ENCODE measurements at regions not wholly inside any gene's neighbourhood (a gene's known extent, or its start where the extent isn't known, plus 50 kb on each side); places are given as distances from the start of the nearest gene placed in this dataset.

- no peak overlapping the region for H3K4me3 ChIP-seq (ENCODE audit: control insufficient read depth, low read depth, low read length)
- no peak for TF ChIP-seq CTCF (IDR thresholded peaks at IDR 0.05; ENCODE audit: control insufficient read depth, insufficient read depth, low read depth, low read length, missing control alignments)
- no peak for DNase-seq (ENCODE audit: low read depth)
Measured at GRCh38 chr7:109136893-109137292, 567.2 kb downstream of the DNAJB9 start.

- no peak for DNase-seq (ENCODE audit: low read depth)
- H3K4me3 ChIP-seq (ENCODE audit: control insufficient read depth, low read depth, low read length): no peak overlapping the region
- no peak for TF ChIP-seq CTCF (IDR thresholded peaks at IDR 0.05; ENCODE audit: control insufficient read depth, insufficient read depth, low read depth, low read length, missing control alignments)
Measured at GRCh38 chr7:109154748-109155147, 585.1 kb downstream of the DNAJB9 start.

GRCh38 chr7:109158246-109158645, 588.6 kb downstream of the DNAJB9 start:
- no peak for TF ChIP-seq CTCF (IDR thresholded peaks at IDR 0.05; ENCODE audit: control insufficient read depth, insufficient read depth, low read depth, low read length, missing control alignments)
- no peak overlapping the region for H3K4me3 ChIP-seq (ENCODE audit: control insufficient read depth, low read depth, low read length)
- DNase-seq (ENCODE audit: low read depth): no peak

- no peak for TF ChIP-seq CTCF (IDR thresholded peaks at IDR 0.05; ENCODE audit: control insufficient read depth, insufficient read depth, low read depth, low read length, missing control alignments)
- H3K4me3 ChIP-seq (ENCODE audit: control insufficient read depth, low read depth, low read length): no peak overlapping the region
- DNase-seq (ENCODE audit: low read depth): no peak
Measured at GRCh38 chr7:109176661-109177060, 607.0 kb downstream of the DNAJB9 start.

- no peak for TF ChIP-seq CTCF (IDR thresholded peaks at IDR 0.05; ENCODE audit: control insufficient read depth, insufficient read depth, low read depth, low read length, missing control alignments)
- no peak overlapping the region for H3K4me3 ChIP-seq (ENCODE audit: control insufficient read depth, low read depth, low read length)
- DNase-seq (ENCODE audit: low read depth): no peak
Measured at GRCh38 chr7:109178342-109178741, 608.7 kb downstream of the DNAJB9 start.

GRCh38 chr7:109179601-109180000, 609.9 kb downstream of the DNAJB9 start:
- H3K4me3 ChIP-seq (ENCODE audit: control insufficient read depth, low read depth, low read length): no peak overlapping the region
- no peak for DNase-seq (ENCODE audit: low read depth)
- TF ChIP-seq CTCF (IDR thresholded peaks at IDR 0.05; ENCODE audit: control insufficient read depth, insufficient read depth, low read depth, low read length, missing control alignments): no peak

Data from AG09309 (cell line).